Amniotic epithelial cell (primary cell): ENCODE measurements at regions not wholly inside any gene's neighbourhood (a gene's known extent, or its start where the extent isn't known, plus 50 kb on each side); places are given as distances from the start of the nearest gene placed in this dataset.
A peak's percentile ranks its signal among the peaks of the same experiment; 100 is the strongest.

Source experiments
- DNase-seq: peaks from one replicate; pipeline ENCODE4 v3.0.0-alpha.2; 2010; ENCODE audit warnings: low read depth

DNA sequence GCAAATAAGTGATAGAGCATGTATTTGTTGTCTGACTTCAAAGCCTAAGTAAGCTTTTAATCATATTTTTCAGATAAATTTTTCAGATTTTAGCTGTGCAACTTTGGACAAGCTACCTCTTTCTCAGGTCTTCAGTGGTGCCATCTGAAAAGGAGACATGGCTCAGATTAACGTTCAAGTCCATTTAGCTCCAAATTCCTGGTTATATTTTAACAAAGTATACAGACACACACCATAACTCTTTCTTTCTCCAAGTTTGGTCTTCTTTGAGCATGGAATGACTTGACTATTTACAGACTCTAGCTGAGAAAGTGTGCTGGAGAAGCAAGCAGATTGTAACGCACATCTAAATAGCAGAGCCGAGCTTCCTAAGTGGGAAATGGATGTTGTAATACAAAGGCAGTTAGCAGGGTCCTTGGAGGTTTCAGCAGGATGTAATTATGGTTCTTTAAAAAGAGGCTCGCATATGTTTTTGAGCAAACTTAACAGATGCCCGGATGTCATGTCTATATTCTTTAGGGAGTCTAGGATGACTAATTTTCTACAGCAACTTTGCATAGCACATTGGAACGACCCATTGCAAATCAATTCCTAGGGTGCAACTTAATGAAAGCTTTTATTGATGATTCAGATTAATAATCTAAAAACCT is 128.1 kb upstream of the E2F8 start:
- peak; percentile 14 for DNase-seq

- DNase-seq = peak; percentile 72
Observed at GRCh38 chr11:19366992-19367709, 126.4 kb upstream of the E2F8 start.

- peak; percentile 13 for DNase-seq
Observed at GRCh38 chr11:19365743-19366410, 125.1 kb upstream of the E2F8 start.

DNA sequence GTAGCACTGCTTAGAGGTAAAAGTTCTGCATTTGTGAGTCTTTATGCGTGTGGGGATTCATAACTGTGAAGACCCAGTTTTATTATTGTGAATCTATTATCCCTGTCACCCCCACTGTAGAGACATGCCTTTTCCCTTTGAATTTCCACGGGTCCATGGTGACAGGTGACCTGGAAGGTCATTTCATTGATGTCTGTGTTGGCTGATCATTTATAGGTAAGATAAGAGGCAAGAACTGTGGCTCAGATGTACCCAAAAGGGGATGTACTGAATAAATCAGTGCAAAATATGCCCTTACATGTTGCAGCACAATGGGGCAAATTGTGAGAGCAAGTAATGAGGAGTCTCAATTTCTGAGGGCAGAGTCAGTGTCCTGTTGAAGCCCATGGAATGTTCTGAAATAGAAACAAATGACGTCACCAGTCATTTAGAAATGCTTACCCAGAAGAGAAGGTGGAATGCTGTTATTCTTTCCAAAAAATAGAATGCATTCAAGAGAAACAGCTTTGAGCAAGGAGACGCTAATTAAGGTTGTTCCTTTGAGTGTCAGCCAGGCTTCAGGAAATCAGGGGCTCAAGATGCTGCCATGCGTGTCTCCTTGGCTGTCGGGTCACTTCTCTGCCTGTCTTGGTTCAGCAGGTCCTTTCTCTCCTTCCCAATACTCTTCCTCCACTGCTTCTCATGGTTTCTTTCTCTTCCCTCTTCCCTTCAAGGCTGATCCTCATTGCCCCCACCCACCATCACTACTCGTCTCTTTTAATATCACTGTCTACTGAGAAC is 118.7 kb upstream of the E2F8 start:
- DNase-seq = peak; percentile 13

DNA sequence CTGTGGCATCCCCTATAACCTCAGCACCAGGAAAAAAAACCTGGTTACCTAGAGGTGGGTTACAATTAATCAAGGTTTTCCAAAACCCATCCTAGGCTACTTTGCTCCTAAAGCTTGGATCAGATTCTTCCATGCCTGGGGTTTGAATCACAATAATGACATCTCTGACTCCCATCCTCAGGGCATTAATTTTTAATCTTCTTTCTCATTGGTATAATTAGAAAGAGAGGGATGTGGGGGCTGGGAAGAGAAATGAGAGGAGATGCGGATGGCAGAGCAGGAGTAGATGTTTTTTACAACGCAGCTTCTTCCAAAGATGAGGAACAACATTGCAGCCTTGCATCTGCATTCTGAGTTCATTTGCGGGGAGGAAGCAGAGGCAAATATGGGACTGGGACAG is 117.2 kb upstream of the E2F8 start:
- no peak for DNase-seq

- no peak for DNase-seq
Observed at GRCh38 chr11:19355601-19356000, 114.9 kb upstream of the E2F8 start.

DNA sequence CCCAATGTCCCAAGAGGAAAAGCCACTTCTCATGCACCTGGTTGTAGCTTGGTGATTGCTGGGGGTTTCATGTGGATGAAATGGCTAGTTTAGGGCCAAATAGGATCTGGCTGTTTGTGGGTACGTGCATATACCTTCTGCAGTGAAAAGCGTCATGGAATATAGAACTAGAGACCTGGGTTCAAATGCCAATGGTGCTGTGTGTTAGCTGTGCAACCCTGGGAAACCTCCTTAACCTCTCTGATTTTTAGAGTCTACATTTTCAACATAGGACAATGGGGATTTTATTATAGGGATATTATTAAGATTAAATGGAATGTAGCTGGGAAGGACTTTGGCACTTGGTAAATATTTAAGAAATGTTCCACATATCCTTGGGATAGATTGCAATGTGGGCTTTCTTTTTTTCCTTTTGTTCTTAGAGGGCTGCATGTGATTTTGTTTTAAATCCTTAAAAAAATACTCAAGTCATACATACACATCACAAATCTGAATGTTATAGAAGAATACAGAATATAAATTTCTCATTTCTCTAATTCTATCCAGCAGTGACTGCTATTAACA is 112.6 kb upstream of the E2F8 start:
- DNase-seq = no peak

DNA sequence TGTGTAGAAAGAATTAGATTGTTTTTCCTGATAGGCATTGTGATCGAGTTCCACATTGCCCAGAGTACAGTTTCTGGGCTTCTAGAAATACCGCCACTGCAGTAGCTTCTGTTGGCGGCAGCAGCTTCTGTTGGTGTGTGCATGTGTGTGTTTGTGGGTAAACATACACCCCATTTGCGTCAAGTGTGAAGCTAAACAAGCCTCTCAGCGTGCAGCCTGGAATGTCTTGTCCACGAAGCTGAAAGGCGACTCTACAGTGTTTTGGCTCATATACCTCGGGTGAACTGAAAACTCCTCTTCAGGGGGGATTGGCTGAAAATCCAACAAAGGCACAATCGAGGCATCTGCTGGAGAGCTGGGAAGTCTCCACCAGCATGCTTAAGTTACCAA is 112.0 kb upstream of the E2F8 start:
- DNase-seq = no peak

DNA sequence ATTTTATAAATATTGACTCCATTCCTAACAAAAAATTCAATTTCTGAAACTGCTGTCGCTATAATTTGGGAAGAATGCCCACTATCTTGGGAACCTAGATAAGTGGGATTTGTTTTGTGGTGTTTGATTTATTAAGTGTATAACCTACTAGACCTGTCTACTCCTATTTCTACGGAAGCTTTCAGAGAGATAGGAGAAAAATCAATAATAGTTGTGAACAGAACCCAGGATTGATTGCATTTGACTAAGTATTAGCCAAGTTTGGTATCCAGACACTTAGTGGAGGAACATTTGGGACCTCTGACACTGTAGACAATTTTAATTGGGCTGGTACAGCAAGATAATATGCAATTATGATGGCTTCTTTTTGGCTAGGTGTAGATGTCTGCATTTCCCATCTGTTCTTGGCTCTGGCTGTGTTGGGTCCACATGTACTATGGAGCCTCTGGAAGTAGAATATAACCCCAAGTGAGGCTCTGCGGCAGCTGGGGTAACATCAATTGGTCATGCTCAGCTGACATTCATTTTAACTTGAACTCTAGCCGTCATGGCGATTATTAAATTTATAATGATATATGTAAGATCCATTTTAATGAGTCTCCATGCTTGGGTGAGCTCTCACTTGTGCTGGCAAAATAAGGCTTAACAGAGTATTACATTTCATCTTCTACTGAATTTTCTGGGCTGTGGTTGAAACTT is 111.5 kb upstream of the E2F8 start:
- DNase-seq = no peak

DNA sequence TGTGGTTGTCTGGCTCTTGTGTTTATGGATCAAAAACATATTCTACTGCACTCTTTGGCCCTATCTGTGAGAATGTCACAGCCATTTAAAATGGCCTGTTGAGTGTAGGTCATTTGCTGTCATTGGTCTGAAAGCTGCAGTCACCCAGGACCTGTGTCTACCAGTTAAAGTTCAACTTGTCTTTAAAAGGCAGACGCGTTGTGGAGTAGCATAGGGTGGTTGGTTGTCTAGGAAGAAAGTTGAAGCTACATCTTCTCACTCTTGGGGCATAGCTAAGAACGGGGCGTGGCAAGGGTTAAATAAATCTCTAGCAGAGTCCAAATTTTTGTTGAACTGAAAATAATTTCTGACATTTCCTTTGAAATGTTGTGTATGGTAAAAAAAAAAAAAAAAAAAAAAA is 110.7 kb upstream of the E2F8 start:
- no peak for DNase-seq

- DNase-seq = no peak
Observed at GRCh38 chr11:19350160-19350559, 109.4 kb upstream of the E2F8 start.

- DNase-seq = no peak
Observed at GRCh38 chr11:19349340-19350025, 108.7 kb upstream of the E2F8 start.

DNA sequence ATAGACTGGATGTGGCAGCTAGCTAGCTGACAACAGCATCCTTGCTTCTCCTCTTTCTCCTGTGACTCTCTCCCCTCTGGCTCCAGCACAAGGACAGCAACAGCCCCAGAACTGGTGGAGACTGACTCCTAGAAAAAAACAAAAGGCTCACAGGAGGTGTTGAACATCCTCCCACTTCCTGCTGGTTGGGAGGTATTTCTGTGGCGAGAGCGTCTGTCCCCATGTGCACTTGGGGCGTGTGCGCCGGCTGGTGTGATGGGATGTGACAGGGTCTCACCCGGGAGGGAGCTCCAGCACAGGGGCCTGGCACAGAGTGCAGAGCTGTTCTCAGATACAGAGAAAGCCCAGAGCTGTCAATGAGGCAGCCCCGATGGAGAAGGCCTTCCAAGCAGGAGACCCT is 107.2 kb upstream of the E2F8 start:
- DNase-seq = no peak

DNA sequence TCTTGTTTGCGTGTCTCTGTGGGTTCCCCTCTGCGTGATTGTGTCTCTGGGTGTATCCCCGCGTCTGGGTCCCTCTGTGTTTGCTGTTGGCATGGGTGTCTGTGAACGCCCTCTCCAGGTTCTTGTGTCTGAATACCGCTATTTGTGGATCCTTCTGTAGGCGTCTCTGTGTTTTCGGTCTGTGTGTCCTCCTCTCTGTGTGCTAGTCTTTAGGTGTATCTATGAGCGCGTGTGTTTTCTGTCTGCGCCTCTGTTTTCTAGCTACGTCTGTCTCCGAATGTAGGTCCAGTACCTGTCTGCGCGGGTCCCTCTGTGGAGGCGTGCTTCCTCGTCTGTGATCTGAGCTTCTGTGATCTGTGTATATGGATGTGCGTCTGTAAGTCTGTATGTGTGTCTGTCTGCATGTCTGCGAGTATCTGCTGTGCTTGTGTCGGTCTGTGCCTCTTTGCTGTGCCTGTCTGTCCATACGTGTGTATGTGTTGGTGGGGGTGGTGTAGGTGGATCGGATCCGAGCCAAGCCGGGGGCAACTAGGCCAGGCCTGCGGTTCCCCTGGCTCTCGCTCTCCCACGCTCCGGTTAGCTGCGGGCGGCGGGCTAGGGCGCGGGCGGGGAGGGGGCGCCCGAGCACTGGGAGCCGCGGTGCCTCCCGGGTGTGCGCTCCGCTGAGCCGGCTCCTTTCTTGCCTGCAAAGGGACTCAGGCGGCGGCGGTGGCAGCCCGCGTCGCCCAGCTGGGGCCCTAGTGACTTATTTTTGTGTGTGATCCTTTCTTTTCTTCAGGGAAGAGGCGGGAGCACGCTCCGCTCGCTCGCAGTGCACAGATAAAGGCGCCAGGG is 105.3 kb upstream of the E2F8 start:
- DNase-seq = peak; percentile 16

GRCh38 chr11:19345519-19345847 is 104.7 kb upstream of the E2F8 start:
- no peak for DNase-seq

DNA sequence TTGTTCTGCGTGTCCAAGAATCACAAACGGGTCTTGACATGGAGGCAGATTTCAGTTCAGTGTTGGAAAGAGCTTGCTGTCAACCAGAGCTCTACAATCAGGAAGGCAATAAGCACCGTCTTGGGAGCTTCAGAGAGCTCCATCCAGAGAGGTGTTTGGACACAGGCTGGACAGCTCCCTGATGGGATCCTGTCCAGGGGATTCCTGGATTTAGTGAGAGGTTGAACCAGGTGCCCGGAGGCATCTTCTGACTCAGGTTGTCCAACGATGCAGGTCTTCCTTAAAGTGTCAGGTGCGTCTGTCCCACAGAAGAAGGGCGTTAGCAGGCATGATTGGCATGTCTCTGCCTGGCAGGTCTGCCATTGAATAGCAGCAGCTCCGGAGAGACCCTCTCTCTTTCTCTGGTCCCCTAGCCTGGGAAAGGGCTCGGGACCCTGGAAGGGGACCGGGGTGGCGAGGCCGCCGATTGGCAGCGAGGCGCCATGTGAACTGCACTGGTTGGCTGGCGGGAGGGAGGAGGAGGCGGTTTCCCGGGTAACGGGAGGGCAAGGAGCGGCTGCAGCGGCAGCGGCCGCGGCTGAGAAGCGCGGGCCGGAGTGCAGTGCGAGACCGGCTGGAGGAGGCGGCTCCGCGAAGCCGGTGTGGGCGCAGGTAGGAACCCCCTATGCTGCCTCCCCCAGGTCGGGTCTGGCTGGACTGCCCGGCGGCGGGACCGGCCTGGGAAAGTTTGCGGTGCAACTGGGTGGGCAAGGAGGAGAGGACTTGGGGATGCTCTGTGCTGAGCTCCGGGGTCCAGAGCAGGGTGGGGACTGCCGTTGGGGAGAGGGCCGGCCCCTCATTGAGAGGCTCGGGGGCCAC is 104.1 kb upstream of the E2F8 start:
- peak; percentile 28 for DNase-seq

- no peak for DNase-seq
Observed at GRCh38 chr11:19342036-19342435, 101.3 kb upstream of the E2F8 start.

DNA sequence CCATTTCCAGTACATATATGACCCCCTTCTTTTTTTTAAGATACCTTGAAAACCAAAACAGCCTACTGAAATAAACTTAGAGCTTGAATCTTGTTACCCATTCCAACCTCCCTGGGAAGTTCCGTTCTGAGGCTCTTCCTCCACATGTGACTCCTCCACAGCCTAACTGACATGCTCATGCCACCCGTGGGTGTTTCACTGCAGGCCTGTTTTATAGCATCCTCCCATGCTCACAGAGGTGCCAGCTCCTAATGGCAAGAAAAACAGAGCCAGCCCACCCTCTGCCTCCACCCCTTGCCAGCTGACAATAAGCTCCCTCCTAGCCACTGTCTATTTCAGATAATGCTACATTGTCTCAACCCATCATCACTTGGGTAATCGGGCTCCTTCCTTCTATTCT is 97.6 kb upstream of the E2F8 start:
- DNase-seq = no peak

GRCh38 chr11:19337779-19338178 is 97.0 kb upstream of the E2F8 start:
- DNase-seq = no peak
